SK-N-SH (cell line): ENCODE measurements at regions not wholly inside any gene's neighbourhood (a gene's known extent, or its start where the extent isn't known, plus 50 kb on each side); places are given as distances from the start of the nearest gene placed in this dataset.
A peak's percentile ranks its signal among the peaks of the same experiment; 100 is the strongest.

ENCODE experiments used
- CTCF ChIP-seq: fragments of 200-600 bp; sonication (generic); IDR thresholded peaks from 2 replicates; pipeline ENCODE4 v1.6.1; 2017; ENCODE audit warnings: antibody characterized with exemption, mild to moderate bottlenecking, moderate library complexity
- EP300 ChIP-seq, 2 experiments: IDR thresholded peaks; 2 replicates each; pipeline versions ENCODE4 v1.4.0 to v1.6.1; 2012; ENCODE audit warnings: borderline replicate concordance in 1 of 2, low read depth in 1 of 2, low read length in 1 of 2
- GABPA ChIP-seq: IDR thresholded peaks from 2 replicates; pipeline ENCODE4 v1.4.0; 2012; ENCODE audit warnings: low read depth, mild to moderate bottlenecking
- JUND ChIP-seq: IDR thresholded peaks from 2 replicates; pipeline ENCODE4 v1.4.0; 2012
- MAX ChIP-seq: IDR thresholded peaks from 2 replicates; pipeline ENCODE4 v1.4.0; 2012; ENCODE audit warnings: low read depth
- MXI1 ChIP-seq: IDR thresholded peaks from 2 replicates; pipeline ENCODE4 v1.6.1; 2012; ENCODE audit warnings: mild to moderate bottlenecking, low read depth, low read length, improper control_type of control experiment
- POLR2AphosphoS5 ChIP-seq: IDR thresholded peaks from 2 replicates; pipeline ENCODE4 v1.6.1; 2012; ENCODE audit warnings: low read depth, low read length
- RXRA ChIP-seq: IDR thresholded peaks from 2 replicates; pipeline ENCODE4 v1.4.0; 2012; ENCODE audit warnings: low read depth, mild to moderate bottlenecking, borderline replicate concordance
- SMC3 ChIP-seq: IDR thresholded peaks from 2 replicates; pipeline ENCODE4 v1.6.1; 2012; ENCODE audit warnings: low read depth, low read length, improper control_type of control experiment
- USF2 ChIP-seq: fragments of 150-350 bp; IDR thresholded peaks from 2 replicates; pipeline ENCODE4 v1.6.1; 2017; ENCODE audit warnings: antibody characterized with exemption, low read length, low read depth, borderline replicate concordance
- YY1 ChIP-seq: IDR thresholded peaks from 2 replicates; pipeline ENCODE4 v1.4.0; 2012; ENCODE audit warnings: low read depth, mild to moderate bottlenecking

GRCh38 chr2:19797243-19797810 lies 104.5 kb downstream of the TTC32 start:
- TF ChIP-seq CTCF: no peak
- TF ChIP-seq JUND: no peak
- no peak for TF ChIP-seq USF2
- TF ChIP-seq MAX: no peak
- no peak for TF ChIP-seq YY1
- no peak; a peak in 1 of 4 replicates for TF ChIP-seq EP300 (IDR thresholded peaks at IDR 0.05; ENCODE audit: borderline replicate concordance in 1 of 2, low read depth in 1 of 2, low read length in 1 of 2)
- TF ChIP-seq POLR2AphosphoS5: no peak
- no peak for TF ChIP-seq SMC3
- no peak for TF ChIP-seq RXRA
- TF ChIP-seq MXI1: peak; percentile 44; the same call in 1 of the 2 replicates
- TF ChIP-seq GABPA: no peak
